GM23338 (cell line): ENCODE measurements at regions not wholly inside any gene's neighbourhood (a gene's known extent, or its start where the extent isn't known, plus 50 kb on each side); places are given as distances from the start of the nearest gene placed in this dataset.

Source experiments
- ATAC-seq: fragments of 200-7000 bp; cut with Tn5 transposase; 3 replicates; pipeline ENCODE4 v1.9.1; 2020
- DNase-seq: peaks from one replicate; pipeline ENCODE4 v3.0.0-alpha.2; 2015; ENCODE audit warnings: low spot score
- H2AFZ ChIP-seq: fragments of 200-600 bp; sonication (generic); 2 replicates; pipeline ENCODE4 v1.8.0; 2016; ENCODE audit warnings: antibody characterized with exemption, mild to moderate bottlenecking, moderate library complexity
- H3F3A ChIP-seq: fragments of 200-600 bp; sonication (generic); replicated peaks from 2 replicates; pipeline ENCODE4 v1.8.0; 2017; ENCODE audit warnings: antibody characterized with exemption, mixed run types, low read depth
- H3K27ac ChIP-seq: fragments of 200-600 bp; sonication (generic); 2 replicates; pipeline ENCODE4 v1.6.1; 2016; ENCODE audit warnings: low read depth
- H3K27me3 ChIP-seq: fragments of 200-600 bp; sonication (generic); 2 replicates; pipeline ENCODE4 v1.8.0; 2016; ENCODE audit warnings: mild to moderate bottlenecking, mixed run types, moderate library complexity; ENCODE audit not compliant: insufficient read depth
- H3K36me3 ChIP-seq: fragments of 200-600 bp; sonication (generic); 2 replicates; pipeline ENCODE4 v1.8.0; 2016; ENCODE audit warnings: mild to moderate bottlenecking; ENCODE audit not compliant: insufficient read depth
- H3K4me1 ChIP-seq: fragments of 200-600 bp; sonication (generic); 2 replicates; pipeline ENCODE4 v1.8.0; 2016; ENCODE audit warnings: mild to moderate bottlenecking, moderate library complexity; ENCODE audit not compliant: insufficient read depth
- H3K4me2 ChIP-seq: fragments of 200-600 bp; sonication (generic); 2 replicates; pipeline ENCODE4 v1.7.1; 2017; ENCODE audit warnings: mixed run types
- H3K4me3 ChIP-seq: fragments of 200-600 bp; sonication (generic); 2 replicates; pipeline ENCODE4 v1.6.1; 2016; ENCODE audit warnings: mixed run types
- H3K79me2 ChIP-seq: fragments of 200-600 bp; sonication (generic); replicated peaks from 2 replicates; pipeline ENCODE4 v1.8.0; 2017; ENCODE audit warnings: mild to moderate bottlenecking; ENCODE audit not compliant: insufficient read depth
- H3K9me2 ChIP-seq: fragments of 200-600 bp; sonication (generic); 2 replicates; pipeline ENCODE4 v1.8.0; 2017; ENCODE audit not compliant: insufficient read depth
- H4K20me1 ChIP-seq: fragments of 200-600 bp; sonication (generic); replicated peaks from 2 replicates; pipeline ENCODE4 v1.8.0; 2017; ENCODE audit warnings: mild to moderate bottlenecking; ENCODE audit not compliant: insufficient read depth
- H3K27ac Mint-ChIP-seq: 2 replicates; pipeline ENCODE4 v1.8.0; 2020; ENCODE audit warnings: inconsistent platforms, mild to moderate bottlenecking, moderate library complexity, mixed read lengths
- H3K27me3 Mint-ChIP-seq: 3 replicates; pipeline ENCODE4 v1.8.0; 2022; ENCODE audit warnings: low read depth, mild to moderate bottlenecking, moderate library complexity, mixed read lengths, inconsistent platforms; ENCODE audit not compliant: insufficient read depth, poor library complexity
- H3K36me3 Mint-ChIP-seq: 3 replicates; pipeline ENCODE4 v1.8.0; 2021; ENCODE audit warnings: low read depth, mild to moderate bottlenecking, inconsistent platforms, moderate library complexity, mixed read lengths
- H3K4me1 Mint-ChIP-seq: 3 replicates; pipeline ENCODE4 v1.8.0; 2020; ENCODE audit warnings: mild to moderate bottlenecking, inconsistent platforms, mixed read lengths
- H3K4me3 Mint-ChIP-seq: 3 replicates; pipeline ENCODE4 v1.8.0; 2021; ENCODE audit warnings: moderate library complexity, mild to moderate bottlenecking, inconsistent platforms, mixed read lengths
- H3K9me3 Mint-ChIP-seq: 3 replicates; pipeline ENCODE4 v1.8.0; 2020; ENCODE audit warnings: moderate library complexity, mild to moderate bottlenecking, inconsistent platforms, mixed read lengths
- CTCF ChIP-seq, 2 experiments: fragments of 200-600 bp in 1 of 2; sonication (generic) in 1 of 2; conservative IDR thresholded peaks; 2 replicates each; pipeline versions ENCODE4 v1.5.1 to v1.6.1; 2016 to 2017; ENCODE audit warnings: antibody characterized with exemption in 2 of 2, low read depth in 2 of 2, mild to moderate bottlenecking in 2 of 2, moderate library complexity in 1 of 2
- ETS1 ChIP-seq: IDR thresholded peaks from 2 replicates; pipeline ENCODE4 v1.6.1; 2016; ENCODE audit warnings: antibody characterized with exemption
- EZH2 ChIP-seq: fragments of 200-600 bp; sonication (generic); IDR thresholded peaks from one replicate; pipeline ENCODE4 v1.8.0; 2017; ENCODE audit warnings: antibody characterized with exemption, mild to moderate bottlenecking, low read depth; ENCODE audit not compliant: unreplicated experiment
- EZH2phosphoT487 ChIP-seq: fragments of 200-600 bp; sonication (generic); IDR thresholded peaks from one replicate; pipeline ENCODE4 v1.8.1; 2018; ENCODE audit warnings: antibody characterized with exemption; ENCODE audit not compliant: unreplicated experiment
- JUNB ChIP-seq: IDR thresholded peaks from one replicate; pipeline ENCODE4 v1.6.1; 2016; ENCODE audit warnings: antibody characterized with exemption; ENCODE audit not compliant: unreplicated experiment
- NANOG ChIP-seq: IDR thresholded peaks from 2 replicates; pipeline ENCODE4 v1.6.1; 2016; ENCODE audit warnings: antibody characterized with exemption, borderline replicate concordance
- POLR2AphosphoS5 ChIP-seq: IDR thresholded peaks from 2 replicates; pipeline ENCODE4 v1.6.1; 2016; ENCODE audit warnings: antibody characterized with exemption, low read depth
- STAT1 ChIP-seq: IDR thresholded peaks from one replicate; pipeline ENCODE4 v1.6.1; 2016; ENCODE audit warnings: antibody characterized with exemption; ENCODE audit not compliant: unreplicated experiment
- ZNF114 ChIP-seq: fragments of 250-450 bp; sonication (Bioruptor Pico); IDR thresholded peaks from 2 replicates; pipeline ENCODE4 v1.5.0; 2020; ENCODE audit warnings: mild to moderate bottlenecking, moderate library complexity
- ZNF331 ChIP-seq: fragments of 250-450 bp; sonication (Bioruptor Pico); IDR thresholded peaks from 2 replicates; pipeline ENCODE4 v1.5.0; 2020; ENCODE audit warnings: low read depth, mild to moderate bottlenecking, moderate library complexity
- TF ChIP-seq, protein P1 (sequence below): fragments of 250-450 bp; sonication (Bioruptor Pico); IDR thresholded peaks from 2 replicates; pipeline ENCODE4 v1.5.0; 2020; ENCODE audit warnings: mild to moderate bottlenecking, moderate library complexity

DNA sequence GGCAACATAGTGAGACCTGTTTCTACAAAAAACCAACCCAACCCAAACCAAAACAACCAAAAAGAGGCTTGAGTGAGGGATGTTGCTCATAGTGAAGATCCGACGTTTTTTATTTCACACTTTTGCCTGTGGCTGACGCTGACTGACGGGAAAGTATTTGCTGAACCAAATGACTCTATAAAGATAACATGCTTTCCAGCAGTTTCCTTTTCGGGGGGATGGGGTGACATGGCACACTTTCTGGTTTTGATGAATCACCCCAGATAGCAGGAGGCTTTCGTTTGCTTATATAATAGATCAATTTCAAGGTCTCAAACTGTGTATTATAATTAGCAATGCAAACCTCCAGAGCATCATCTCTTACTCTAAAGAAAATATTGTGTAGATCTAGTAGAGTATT is 150.8 kb downstream of the AQP4 start (continued):
- TF ChIP-seq EZH2: no peak
- no peak for TF ChIP-seq ETS1
- TF ChIP-seq POLR2AphosphoS5: no peak

DNA sequence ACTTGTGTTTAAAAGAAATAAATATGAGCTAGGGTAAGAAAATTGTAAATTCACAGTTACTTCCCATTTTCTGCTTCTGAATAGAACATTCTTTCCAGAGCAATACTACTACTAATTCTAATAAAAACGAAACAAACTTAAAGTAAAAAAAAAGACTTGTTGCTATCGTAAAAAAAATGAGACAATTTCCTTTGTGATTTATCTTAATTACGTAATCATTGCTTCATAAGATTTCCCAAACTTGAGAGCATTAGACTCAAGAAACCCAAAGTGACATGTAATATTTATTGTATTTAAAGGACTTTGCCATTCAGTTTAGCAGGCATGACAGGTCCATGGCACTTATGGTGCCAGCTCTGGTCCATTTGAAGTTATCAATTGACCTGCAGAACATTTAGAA is 153.8 kb downstream of the AQP4 start:
- Histone ChIP-seq H3K4me2 (no peak overlapping the region), H2AFZ (no peak overlapping the region), H3K36me3 (no peaks in the 10 kb centered on the region), H3K4me1 (peaks cover 14% of the 10 kb centered on the region), H3K9me2 (no peaks in the 10 kb centered on the region), H3K79me2 (no peaks in the 10 kb centered on the region), H4K20me1 (no peaks in the 10 kb centered on the region), H3K4me3 (no peak overlapping the region), H3K27ac (no peak overlapping the region), H3K27me3 (no peaks in the 10 kb centered on the region), H3F3A (no peaks in the 10 kb centered on the region)
- H3K4me3 Mint-ChIP-seq: no peak overlapping the region
- no peaks in the 10 kb centered on the region for H3K36me3 Mint-ChIP-seq
- H3K4me1 Mint-ChIP-seq: peaks cover 34% of the 10 kb centered on the region
- H3K27ac Mint-ChIP-seq: no peak overlapping the region
- TF ChIP-seq ETS1 (no peak), STAT1 (no peak), NANOG (no peak), JUNB (no peak), EZH2phosphoT487 (no peak), ZNF331 (no peak)
- H3K9me3 Mint-ChIP-seq: no peaks in the 10 kb centered on the region
- H3K27me3 Mint-ChIP-seq: peaks cover 6% of the 10 kb centered on the region
- ATAC-seq (no peak), DNase-seq (no peak)

- no peak for DNase-seq
- H3K27ac Mint-ChIP-seq: no peak overlapping the region
These were observed 154.9 kb downstream of the AQP4 start for GRCh38 chr18:26710470-26711096.

More at GRCh38 chr18:26710470-26711096, 154.9 kb downstream of the AQP4 start:
- peak; percentile 28 for ATAC-seq
- H3K4me2 ChIP-seq: peak overlapping the region; percentile 56; the same call in 1 of the 2 replicates
- H4K20me1 ChIP-seq: no peaks in the 10 kb centered on the region
- peak overlapping the region; percentile 92 for H2AFZ ChIP-seq
- peaks cover 4% of the 10 kb centered on the region for H3K27me3 Mint-ChIP-seq
- no peak overlapping the region for H3K27ac ChIP-seq
- no peaks in the 10 kb centered on the region for H3K36me3 ChIP-seq
- TF ChIP-seq CTCF (conservative IDR thresholded peaks at IDR 0.05; ENCODE audit: low read depth in 2 of 2): no peak
- TF ChIP-seq, protein P1, sequence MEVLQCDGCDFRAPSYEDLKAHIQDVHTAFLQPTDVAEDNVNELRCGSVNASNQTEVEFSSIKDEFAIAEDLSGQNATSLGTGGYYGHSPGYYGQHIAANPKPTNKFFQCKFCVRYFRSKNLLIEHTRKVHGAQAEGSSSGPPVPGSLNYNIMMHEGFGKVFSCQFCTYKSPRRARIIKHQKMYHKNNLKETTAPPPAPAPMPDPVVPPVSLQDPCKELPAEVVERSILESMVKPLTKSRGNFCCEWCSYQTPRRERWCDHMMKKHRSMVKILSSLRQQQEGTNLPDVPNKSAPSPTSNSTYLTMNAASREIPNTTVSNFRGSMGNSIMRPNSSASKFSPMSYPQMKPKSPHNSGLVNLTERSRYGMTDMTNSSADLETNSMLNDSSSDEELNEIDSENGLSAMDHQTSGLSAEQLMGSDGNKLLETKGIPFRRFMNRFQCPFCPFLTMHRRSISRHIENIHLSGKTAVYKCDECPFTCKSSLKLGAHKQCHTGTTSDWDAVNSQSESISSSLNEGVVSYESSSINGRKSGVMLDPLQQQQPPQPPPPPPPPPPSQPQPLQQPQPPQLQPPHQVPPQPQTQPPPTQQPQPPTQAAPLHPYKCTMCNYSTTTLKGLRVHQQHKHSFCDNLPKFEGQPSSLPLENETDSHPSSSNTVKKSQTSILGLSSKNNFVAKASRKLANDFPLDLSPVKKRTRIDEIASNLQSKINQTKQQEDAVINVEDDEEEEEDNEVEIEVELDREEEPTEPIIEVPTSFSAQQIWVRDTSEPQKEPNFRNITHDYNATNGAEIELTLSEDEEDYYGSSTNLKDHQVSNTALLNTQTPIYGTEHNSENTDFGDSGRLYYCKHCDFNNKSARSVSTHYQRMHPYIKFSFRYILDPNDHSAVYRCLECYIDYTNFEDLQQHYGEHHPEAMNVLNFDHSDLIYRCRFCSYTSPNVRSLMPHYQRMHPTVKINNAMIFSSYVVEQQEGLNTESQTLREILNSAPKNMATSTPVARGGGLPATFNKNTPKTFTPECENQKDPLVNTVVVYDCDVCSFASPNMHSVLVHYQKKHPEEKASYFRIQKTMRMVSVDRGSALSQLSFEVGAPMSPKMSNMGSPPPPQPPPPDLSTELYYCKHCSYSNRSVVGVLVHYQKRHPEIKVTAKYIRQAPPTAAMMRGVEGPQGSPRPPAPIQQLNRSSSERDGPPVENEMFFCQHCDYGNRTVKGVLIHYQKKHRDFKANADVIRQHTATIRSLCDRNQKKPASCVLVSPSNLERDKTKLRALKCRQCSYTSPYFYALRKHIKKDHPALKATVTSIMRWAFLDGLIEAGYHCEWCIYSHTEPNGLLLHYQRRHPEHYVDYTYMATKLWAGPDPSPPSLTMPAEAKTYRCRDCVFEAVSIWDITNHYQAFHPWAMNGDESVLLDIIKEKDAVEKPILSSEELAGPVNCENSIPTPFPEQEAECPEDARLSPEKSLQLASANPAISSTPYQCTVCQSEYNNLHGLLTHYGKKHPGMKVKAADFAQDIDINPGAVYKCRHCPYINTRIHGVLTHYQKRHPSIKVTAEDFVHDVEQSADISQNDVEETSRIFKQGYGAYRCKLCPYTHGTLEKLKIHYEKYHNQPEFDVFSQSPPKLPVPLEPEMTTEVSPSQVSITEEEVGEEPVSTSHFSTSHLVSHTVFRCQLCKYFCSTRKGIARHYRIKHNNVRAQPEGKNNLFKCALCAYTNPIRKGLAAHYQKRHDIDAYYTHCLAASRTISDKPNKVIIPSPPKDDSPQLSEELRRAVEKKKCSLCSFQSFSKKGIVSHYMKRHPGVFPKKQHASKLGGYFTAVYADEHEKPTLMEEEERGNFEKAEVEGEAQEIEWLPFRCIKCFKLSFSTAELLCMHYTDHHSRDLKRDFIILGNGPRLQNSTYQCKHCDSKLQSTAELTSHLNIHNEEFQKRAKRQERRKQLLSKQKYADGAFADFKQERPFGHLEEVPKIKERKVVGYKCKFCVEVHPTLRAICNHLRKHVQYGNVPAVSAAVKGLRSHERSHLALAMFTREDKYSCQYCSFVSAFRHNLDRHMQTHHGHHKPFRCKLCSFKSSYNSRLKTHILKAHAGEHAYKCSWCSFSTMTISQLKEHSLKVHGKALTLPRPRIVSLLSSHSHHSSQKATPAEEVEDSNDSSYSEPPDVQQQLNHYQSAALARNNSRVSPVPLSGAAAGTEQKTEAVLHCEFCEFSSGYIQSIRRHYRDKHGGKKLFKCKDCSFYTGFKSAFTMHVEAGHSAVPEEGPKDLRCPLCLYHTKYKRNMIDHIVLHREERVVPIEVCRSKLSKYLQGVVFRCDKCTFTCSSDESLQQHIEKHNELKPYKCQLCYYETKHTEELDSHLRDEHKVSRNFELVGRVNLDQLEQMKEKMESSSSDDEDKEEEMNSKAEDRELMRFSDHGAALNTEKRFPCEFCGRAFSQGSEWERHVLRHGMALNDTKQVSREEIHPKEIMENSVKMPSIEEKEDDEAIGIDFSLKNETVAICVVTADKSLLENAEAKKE (CRISPR knock-in tag): no peak
- no peak for TF ChIP-seq STAT1
- TF ChIP-seq ZNF114 (CRISPR knock-in tag): no peak
- TF ChIP-seq POLR2AphosphoS5: no peak
- H3K4me1 ChIP-seq: peaks cover 14% of the 10 kb centered on the region
- no peak overlapping the region for H3K4me3 ChIP-seq
- no peaks in the 10 kb centered on the region for H3K27me3 ChIP-seq
- no peaks in the 10 kb centered on the region for H3K9me2 ChIP-seq
- no peaks in the 10 kb centered on the region for H3F3A ChIP-seq
- no peak overlapping the region for H3K4me3 Mint-ChIP-seq
- no peaks in the 10 kb centered on the region for H3K9me3 Mint-ChIP-seq
- H3K36me3 Mint-ChIP-seq: no peaks in the 10 kb centered on the region
- H3K79me2 ChIP-seq: no peaks in the 10 kb centered on the region
- H3K4me1 Mint-ChIP-seq: peaks cover 33% of the 10 kb centered on the region
